NCI-H1436 (cell line): ENCODE measurements at regions not wholly inside any gene's neighbourhood (a gene's known extent, or its start where the extent isn't known, plus 50 kb on each side); places are given as distances from the start of the nearest gene placed in this dataset.
A peak's percentile ranks its signal among the peaks of the same experiment; 100 is the strongest.
"Not testable (repeated sequence)": the region's sequence is repeated elsewhere in the genome, so short reads cannot be mapped to it uniquely, and the experiment has no call there.

Experiments
- DNase-seq: peaks from one replicate; lab custom pipeline; 2025; lab: John Stamatoyannopoulos, UW

DNA sequence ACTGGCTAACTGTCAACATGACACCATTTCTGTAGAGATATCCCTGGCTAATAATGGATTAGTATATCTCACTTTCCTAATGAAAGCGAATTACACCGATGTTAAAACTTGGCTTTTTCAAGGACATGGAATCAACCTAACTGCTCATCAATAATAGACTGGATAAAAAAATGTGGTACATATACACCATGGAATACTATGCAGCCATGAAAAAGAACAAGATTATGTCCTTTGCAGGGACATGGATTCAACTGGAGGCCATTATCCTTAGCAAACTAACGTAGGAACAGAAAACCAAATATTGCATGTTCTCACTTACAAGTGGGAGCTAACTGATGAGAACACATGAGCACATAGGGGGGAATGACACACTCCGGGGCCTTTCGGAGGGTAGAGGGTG lies 62.6 kb downstream of the ZIC1 start:
- no peak for DNase-seq

DNA sequence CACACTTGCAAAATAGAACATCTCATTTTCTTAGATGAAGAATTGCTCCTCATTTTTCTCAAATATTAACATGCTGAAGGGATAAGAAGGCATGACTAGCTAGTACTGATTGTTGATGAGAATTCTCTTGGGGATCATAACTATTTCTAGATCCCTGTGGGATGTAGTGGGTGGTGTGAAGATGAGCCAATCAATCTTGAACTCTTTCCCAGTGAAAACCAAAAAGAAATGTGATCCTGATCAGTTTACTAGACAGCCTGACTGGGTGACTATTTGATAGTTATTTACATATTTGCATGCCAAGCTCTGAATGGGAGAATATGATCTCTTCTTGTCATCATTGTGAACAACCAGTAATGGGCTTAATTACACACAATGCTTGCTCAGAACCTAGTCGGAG lies 63.7 kb downstream of the ZIC1 start:
- no peak for DNase-seq

DNA sequence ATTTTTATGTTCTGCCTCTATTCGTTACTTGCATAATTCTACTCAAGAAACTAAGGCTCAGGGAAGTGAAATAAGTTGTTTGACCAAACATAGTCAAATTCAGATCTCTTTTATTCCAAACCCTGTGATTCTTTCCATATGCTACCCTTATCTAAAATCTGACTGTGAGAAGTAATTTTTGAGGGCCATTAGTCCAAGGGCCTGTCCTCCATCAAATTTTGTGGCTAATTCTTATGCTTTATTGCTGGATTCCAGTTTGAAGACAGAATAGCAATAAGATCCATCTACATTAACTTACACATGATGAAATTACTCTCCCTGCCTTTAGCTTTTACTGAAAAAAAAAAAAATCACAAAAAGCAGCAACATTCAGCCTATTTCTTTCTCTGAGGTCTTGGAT lies 74.0 kb downstream of the ZIC1 start:
- no peak for DNase-seq

DNA sequence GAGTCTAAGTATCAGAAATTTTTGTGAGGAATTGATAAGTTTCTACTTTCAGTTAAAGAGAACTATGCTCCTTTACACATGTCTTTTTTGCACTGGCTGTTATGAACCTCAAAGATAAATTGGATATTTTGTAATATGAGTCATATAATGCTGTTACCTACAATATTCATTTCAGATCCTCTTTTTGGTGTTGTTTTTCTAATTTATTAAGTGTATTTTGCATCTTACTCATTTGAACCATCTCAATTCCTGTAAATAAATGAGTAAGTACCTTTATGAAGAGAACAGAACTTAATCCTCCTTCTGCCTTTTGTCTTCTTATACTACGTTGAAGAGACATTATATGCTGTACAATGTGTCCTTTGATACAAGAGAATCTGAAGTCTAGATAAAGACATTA lies 74.4 kb downstream of the ZIC1 start:
- DNase-seq, result no peak

DNA sequence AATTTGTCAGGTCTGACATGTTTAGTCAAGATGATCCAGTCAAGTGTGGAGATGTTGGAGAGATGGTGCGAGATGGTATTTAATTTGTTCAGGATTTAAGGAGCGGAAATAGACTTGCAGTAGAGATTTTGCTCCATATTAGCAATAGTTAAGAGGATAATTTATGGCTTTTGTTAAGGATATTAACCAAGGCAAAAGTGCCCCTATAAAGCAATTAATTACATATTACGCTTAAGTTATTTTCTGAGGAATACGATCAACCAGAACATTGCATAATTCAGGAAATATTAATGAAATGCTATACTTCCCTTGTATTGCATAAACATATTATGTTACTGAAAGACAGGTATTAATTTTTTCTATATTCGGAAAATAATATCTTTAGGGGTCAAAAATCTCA lies 83.9 kb downstream of the ZIC1 start:
- no peak for DNase-seq

DNA sequence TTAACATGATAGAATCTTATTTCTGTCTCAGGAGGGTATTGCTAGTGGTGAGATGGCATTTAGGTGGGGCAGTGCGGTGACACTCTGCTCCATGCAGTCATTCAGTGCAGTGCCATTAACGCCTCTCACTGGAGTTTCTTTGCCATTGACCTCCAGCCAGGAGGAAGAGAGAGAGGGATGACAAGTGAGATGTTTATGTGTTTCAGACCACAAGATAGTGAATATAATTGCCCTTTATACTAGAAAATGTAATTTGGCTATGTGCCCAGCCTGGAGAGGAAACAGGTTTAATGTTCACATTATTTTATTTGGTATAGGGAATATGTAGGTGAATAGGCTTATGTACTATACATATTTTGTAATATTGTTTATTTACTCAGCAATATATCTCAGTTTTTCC lies 84.5 kb downstream of the ZIC1 start:
- no peak for DNase-seq

DNA sequence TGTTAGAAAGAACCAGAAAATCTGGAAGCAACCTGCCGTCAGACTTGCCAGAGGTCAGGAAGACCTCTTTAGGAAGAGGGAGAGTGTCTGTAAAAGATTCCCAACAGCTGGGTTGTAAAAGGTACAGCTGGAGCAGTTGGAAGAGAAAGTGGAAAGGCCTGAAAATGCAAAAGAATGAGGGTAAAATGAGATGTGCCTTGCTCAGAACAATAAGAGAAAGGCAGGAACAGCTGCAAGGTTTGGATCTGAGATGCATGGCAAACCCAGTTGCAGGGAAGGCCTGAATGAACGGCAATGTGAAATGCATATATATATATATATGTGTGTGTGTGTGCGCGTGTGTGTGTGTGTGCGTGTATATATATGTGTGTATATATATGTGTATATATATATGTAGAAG lies 88.1 kb downstream of the ZIC1 start:
- DNase-seq, result no peak

DNA sequence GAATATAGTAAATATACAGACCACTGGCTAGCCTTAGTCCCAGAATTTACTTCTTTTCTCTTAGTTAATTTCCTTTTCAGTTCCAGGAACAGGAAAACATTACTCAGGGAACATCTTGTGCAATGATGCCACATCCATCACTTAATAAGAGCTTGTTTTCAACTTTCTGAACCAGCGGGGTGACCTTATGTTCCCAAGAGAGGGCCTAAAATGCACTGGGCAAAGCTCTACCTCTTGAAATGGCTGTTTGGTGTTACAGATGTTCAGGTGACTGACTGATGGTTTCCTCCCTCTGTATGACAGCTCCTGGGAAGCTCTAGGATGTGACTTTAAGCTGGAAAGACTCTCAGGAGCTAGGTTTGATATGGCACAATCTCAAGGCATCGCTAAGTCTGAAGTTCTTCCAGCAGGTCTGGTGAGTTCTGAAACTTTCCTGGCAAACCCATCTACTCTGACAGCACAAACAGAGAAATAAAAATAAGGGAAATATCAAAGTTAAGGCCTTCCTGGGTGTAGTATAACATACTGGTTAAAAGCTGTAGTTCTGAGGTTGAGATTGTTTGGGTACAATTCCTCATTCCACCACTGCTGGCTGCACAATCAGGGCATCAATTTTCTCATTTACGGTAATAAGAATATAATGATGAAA lies 98.6 kb downstream of the ZIC1 start:
- DNase-seq, result no peak

DNA sequence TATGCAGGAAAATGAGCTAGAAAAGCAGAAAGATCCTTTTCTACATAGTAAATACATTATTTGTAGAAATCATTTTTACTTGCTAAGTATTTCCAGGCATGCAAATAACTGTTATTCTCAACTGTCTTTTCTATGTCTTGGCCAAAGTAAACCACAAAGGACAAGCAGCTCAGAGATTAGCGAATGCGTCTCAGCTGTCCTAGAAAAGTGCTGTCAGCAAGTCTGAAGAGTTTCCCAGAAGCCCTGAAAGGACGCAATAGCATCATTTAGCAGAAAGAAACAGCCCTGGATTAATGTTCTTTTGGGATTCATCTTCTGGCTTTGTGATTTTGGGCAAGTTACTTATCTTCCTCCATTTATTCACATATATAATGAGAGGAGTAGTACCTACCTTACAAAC lies 100.3 kb downstream of the ZIC1 start:
- no peak for DNase-seq

DNA sequence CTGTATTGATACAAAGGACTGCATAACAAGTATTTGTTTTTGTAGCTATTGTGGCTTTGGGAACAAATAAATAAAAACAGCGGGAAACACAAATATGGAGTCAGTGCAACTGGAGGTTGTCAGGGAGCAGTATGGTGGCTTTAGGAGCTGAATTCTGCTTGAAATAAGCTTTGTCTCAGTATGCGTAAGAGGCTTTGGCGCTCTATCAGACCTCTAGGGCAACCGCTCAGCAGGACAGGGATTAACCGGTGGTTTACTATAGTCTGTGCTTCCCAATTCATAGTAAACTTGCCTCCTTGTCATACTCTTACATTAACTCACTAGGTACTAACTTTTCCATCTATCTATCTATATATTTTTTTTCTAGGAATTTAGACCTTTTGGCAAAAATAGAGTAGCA lies 104.6 kb downstream of the ZIC1 start:
- DNase-seq, result no peak

DNA sequence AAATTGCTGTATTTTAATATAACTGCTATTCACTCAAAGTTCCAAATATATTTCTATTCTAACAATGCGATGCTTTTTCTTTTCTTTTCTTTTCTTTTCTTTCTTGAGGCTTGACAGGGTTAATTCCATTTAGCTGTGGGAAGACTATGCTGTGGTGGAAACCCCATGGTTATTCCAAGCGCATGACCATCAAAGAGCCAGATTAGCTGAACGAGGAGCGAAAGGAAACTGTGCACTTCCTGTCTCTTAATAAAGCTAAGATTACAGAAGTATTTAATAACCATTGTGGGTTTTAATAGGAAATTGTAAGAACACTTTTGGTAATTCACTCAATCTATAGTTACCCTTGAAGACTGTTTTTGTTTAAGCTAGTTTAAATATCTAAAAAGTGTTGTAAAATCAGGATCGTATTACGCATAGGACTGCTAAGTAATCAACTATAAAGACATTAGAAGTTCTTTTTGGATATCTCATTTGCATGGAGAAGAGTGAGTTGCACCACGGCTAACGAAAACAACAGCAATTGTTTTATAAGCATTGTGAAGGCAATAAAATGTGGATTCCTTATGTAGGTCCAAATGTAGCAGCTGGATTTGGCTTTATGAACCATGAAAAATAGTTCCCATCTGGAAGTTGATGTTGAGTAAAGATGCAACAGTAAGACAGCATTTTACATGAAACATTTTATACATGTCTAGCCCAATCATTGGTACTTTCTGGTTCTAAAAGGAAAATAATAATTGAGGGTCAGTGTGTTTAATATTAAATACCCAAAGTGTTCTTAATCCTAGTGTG lies 105.4 kb downstream of the ZIC1 start:
- DNase-seq, result no peak

DNA sequence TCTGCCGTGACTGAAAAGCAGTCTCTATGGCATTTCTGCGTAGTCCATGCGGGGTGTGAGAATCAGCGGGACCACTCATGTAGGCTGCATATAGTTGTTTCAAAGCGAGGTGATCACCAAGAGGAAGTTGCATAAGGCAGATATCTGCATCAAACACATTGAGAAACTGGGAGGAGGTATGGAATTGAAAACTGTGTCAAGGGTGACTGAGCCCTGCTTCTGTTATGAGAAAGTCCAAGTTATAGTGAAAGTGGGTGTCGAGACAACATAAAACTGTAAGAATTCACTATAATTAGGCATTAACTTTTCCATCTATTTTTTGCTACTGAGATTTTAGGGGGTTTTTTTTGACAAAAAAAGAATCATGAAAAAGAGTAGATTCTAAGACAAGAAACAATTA lies 109.3 kb downstream of the ZIC1 start:
- no peak for DNase-seq

DNA sequence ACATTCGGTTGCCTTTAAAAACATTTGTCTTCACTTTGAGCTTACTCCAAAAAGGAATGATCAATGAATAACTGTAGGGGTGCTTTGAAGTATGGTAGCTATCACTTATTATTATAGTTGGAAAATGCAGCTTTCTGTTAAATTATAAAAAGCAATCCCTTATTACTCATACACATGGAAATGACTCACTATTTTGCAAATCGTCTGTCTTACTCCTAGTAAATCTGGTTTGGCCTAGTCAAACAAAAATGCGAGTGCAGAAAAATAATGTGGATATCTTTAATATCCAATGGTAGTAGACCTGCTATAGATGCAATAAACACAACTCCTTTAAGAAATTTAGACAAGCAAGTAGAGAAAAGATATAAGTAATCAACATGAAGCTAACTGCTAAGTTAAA lies 112.5 kb downstream of the ZIC1 start:
- no peak for DNase-seq

DNA sequence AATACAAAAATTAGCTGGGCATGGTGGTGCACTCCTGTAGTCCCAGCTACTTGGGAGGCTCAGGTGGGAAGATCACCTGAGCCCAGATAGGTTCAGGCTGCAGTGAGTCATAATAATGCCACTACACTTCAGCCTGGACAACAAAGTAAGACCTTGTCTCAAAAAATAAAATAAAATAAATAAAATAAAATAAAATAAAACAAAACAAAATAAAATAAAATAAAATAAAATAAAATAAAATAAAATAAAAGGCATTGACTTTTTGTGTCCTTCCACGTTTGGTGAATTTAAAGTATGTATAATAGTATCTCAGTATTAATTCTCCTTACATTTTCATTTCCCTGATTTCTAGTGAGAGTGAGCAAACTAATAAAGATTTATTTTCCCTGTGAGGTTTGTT lies 113.6 kb downstream of the ZIC1 start:
- not testable (repeated sequence) for DNase-seq

DNA sequence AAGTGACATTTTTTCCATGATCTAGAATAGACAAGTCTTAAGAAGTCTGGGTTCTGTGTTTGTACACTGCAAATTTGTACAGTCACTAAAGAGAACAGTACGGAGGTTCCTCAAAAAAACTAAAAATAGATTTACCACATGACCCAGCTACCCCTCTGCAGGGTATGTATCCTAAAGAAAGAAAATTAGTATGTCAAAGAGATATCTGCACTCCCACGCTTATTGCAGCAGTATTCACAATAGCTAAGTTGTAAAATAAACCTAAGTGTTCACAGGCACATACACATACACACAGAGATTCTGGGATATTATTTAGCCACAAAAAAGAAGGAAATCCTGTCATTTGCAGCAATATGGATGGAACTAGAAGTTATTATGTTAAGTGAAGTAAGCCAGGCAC lies 120.4 kb downstream of the ZIC1 start:
- no peak for DNase-seq

DNA sequence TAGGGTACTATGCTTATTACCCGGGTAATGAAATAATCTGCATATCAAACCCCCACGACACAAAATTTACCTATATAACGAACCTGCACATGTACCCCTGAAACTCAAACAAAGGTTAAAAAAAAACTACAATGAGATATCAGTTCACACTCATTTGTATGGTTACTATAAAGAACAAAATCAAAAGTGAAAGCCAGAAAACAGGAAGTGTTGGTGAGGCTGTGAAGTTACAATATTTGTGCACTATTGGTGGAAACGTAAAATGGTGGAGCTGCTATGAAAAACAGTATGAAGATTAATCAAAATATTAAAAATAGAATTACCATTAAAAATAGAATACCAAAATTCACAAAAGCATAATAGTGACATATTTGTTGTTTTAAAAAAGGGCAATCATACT lies 128.9 kb downstream of the ZIC1 start:
- no peak for DNase-seq

DNA sequence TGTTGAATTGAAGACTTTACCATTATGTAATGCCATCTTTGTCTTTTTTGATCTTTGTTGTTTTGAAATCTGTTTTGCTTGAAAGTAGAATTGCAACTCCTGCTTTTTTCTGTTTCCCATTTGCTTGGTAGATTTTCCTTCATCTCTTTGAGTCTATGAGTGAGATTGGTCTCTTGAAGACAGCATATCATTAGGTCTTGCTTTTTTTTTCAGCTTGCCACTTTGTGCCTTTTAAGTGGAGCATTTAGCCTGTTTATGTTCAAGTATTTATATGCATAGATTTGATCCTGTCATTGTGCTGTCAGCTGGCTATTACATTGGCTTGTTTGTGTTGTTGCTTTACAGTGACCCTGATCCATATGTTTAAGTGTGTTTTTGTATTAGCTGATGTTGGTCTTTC lies 131.8 kb downstream of the ZIC1 start:
- DNase-seq, result no peak

DNA sequence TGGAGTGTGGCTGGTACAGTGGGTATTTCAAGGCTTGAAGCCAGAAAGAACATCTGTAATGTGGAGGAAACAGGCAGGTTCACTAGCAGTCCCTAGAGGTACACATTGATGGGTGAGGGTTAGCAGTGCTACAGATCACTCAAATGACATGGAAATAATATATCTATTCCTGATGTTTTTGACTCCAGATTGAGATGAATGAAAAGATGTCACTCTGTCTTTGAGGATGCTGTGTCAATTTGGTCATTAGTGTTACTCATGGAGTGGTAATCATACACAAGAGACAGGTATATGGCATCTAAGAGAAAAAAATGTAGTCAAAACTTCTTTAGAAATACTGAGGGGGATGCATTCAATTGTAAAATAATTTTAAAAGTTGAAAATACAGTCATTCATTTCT lies 135.1 kb downstream of the ZIC1 start:
- no peak for DNase-seq

DNA sequence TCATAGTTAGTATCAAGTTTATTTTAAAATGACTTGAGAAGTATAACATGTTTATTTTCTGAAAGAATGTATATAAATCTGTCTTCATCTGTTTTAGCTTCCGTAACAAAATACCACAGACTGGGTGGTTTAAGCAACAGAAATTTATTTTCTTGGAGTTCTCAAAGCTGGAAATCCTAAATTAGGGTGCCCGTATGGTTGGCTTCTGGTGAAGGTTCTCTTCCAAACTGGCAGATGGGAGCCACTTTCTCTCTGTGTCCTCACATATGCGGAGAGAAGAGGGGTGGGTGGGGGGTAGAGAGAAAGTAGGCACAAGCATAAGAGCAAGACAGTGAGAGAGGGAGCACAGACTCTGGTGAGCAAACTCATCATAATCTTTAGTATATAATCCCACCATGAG lies 142.3 kb downstream of the ZIC1 start:
- DNase-seq, result no peak

DNA sequence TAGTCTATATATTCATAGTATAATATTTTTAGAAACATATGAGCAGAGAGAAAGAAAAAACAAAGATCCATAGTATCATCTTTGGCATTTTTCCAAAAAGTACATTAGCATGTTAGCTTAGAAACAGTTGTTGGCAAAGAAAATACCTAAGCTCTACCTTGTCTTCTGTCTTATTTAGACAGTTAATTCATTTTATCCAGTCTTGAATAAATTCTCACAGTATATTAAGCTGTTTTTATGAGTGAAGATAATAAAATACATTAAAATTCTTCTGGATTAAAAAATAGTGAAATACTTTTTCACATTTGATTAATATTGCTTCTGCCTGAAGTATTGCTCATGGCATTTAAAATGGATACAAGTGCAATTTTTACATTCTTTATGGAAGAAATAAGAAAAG lies 145.2 kb downstream of the ZIC1 start:
- DNase-seq, result peak; percentile 9

DNA sequence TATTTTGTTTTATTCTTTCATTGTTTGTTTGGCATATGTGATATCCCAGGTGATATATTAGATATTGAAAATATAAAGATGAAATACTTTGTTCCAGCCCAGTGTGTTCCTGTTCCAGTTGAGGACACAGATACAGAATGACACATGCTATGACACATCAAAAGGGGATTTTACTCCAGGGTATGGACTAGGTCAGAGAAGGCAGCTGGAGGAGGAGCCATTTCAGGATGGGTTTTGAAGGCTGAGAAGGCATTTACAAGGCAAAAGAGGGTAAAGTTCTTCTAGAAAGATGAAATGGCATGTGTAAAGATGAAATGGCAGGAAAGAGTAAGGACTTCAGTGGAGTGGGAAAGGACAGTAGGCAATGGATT lies 163.8 kb downstream of the ZIC1 start:
- DNase-seq, result no peak

DNA sequence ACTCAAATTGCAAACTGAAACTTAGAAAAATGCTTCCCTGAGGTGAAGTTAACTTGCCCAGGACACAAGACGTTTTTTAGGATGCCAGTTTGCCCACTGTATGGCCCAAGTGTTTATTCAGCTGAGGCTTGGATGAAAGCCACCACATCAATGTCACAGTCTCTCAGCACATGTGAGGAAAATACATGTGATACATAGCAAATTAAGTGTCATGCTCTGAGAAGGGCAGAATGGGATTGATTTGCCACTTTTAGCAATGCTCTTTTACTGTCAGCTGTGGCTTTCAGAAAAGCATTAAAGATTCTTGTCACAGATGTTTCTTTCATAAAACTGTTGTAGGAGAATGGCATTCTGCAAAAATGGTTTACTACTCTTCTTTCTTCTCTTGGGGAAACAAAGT lies 165.5 kb downstream of the ZIC1 start:
- no peak for DNase-seq

DNA sequence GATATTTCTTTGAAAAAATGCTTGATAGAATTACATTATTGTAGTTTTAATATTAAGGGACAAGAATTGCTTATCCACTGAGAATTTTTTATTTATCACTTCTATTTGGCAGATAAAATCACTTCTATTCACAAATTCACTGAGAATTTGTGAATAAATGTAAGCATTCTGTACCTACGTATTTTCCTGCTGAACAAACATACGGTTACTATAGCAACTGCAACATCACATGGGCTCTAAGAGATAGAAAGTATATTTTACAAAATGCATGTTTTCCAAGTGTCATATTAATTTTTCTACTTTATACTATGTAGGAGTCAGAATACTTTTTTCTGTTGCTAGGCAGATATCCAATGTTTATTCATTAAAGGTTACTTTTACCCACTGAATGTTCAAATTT lies 166.2 kb downstream of the ZIC1 start:
- no peak for DNase-seq

DNA sequence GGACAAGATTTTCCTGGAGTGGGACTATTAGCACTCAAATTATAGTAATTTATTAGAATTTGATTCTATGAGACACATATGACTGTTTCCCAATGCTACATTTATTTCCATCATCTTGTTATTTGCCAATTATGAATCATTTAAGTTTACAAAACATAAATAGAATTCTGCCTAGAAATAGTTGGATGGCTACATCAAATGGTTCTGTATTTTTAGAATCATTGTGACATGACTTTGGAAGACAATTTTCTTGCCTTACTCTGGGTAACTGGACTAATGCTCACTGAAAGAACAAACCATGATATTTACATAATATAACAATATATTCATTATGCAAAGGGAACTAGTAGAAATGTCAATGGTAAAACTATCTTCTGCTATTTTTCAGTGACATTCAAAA lies 173.5 kb downstream of the ZIC1 start:
- no peak for DNase-seq
